ENCODE measurements at regions not wholly inside any gene's neighbourhood (a gene's known extent, or its start where the extent isn't known, plus 50 kb on each side); places are given as distances from the start of the nearest gene placed in this dataset.

- DNase-seq (ENCODE audit: low spot score) = no peak
Measured at GRCh38 chr7:22911889-22912288, 89.2 kb upstream of the TOMM7 start.

DNA sequence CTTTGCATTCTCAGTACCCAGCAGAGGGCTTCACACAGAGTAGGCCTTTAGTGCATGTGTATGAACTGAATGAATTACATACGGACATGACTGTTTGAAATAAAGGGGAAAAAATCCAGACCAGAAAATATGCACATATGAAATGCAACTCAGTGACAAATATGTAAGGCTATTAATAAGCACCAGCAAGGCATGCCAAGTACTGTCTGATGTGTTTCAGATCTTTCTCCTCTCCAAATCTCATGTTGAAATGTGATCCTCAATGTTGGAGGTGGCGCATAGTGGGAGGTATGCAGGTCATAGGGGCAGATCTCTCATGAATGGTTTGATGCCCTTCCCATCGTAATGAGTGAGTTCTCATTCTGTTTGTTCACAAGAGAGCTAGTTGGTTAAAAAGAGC, 87.3 kb upstream of the TOMM7 start:
- DNase-seq (ENCODE audit: low spot score) = no peak

DNA sequence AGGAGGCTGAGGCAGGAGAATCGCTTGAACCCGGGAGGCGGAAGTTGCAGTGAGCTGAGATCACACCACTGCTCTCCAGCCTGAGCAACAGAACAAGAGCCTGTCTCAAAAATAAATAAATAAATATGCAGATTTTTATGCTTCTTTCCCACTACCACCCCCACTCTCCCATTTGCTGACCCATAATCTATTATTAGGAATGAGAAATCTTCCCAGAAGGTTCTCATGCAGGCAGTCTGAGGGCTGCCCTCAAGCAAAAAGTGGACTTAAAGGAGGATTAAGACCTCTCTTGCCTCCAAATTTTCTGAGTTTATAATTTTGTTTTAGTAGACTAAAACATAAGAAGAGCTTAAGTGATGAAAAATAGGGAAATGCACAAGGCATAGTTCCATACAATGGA, 85.2 kb upstream of the TOMM7 start:
- no peak for DNase-seq (ENCODE audit: low spot score)

GRCh38 chr7:22900784-22901183, 78.1 kb upstream of the TOMM7 start:
- no peak for DNase-seq (ENCODE audit: low spot score)

- DNase-seq (ENCODE audit: low spot score) = no peak
Measured at GRCh38 chr7:22900101-22900500, 77.5 kb upstream of the TOMM7 start.

DNA sequence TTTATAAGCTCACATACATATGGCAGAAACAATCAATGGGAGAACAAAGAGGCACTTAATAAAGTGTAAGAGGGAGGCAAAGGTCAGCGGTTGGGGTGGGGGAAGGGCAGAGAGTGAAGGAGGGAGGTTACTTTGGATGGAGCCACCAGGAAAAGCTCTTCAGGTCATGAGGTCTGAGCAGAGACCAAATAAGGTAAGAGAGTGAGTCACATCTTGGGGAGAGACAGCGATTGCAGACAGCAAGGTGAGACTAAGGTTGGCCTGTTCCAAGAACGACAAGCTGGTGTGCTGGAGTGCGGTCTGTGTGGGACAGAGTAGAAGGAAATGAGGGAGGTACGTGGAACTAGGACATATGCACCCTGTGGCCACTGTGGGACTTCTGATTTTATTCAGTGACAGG, 74.3 kb upstream of the TOMM7 start:
- DNase-seq (ENCODE audit: low spot score) = no peak

GRCh38 chr7:22895828-22896165, 73.1 kb upstream of the TOMM7 start:
- DNase-seq (ENCODE audit: low spot score) = no peak

GRCh38 chr7:22895140-22895827, 72.6 kb upstream of the TOMM7 start:
- DNase-seq (ENCODE audit: low spot score) = no peak

DNA sequence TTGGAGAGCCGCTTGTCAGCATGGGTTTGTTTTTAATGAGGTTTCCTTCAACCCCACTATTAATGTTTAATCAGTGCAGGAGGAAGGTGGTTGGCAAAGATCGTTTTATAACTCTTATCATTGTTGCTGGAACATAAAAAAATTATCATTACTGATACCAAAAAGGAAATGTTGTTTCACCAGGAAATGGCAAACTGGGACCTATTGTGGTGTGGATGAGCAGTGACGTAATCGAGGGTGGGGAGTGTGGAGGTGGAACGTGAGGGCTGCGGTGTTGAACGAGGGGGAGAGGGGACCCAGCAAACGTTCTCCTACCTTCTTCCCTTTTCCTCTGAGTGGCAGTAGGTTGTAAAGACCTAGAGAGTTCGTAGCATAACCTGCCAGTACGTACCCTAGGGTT, 71.9 kb upstream of the TOMM7 start:
- DNase-seq (ENCODE audit: low spot score) = no peak

DNA sequence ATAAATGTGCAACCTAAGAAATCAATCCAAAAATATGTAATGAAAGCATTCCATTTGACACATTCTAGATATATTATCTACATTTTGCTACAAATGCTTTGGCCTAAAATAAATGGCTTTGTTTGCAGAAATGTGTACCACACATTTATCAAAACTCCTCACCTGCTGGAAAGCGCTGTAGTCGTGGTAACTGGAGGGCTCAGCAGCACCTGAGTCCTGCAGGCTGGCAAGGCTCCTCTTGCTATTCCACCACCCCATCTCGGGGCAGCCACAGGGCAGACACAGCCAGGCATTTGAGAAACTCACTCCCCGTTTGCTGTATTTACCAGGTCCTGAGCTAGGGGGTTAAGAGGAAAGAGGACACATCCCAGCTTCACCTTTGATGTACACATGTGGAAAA, 68.1 kb upstream of the TOMM7 start:
- DNase-seq (ENCODE audit: low spot score) = no peak

DNA sequence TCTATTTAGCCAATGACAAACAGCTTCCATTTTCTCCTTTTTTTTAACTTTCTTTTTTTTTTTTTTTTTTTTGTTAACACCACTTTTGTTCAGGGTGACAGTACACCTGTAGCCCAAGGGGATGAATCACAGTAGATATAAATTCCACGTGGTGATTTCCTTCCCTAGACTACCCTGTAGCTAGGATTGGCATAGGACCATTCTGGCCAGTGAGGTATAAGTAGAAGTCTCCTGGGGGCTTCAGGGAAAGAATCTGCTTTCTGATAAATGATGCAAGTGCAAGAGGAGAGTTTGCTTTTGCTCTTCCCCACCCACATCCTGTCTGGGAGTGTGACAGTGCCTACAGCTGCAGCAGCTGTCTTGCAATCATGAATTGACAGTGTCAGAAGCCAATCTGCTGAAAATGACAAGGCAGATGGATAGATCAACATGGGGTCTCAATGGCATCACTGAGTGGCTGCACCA, 63.2 kb upstream of the TOMM7 start:
- DNase-seq (ENCODE audit: low spot score) = peak; percentile 36

DNA sequence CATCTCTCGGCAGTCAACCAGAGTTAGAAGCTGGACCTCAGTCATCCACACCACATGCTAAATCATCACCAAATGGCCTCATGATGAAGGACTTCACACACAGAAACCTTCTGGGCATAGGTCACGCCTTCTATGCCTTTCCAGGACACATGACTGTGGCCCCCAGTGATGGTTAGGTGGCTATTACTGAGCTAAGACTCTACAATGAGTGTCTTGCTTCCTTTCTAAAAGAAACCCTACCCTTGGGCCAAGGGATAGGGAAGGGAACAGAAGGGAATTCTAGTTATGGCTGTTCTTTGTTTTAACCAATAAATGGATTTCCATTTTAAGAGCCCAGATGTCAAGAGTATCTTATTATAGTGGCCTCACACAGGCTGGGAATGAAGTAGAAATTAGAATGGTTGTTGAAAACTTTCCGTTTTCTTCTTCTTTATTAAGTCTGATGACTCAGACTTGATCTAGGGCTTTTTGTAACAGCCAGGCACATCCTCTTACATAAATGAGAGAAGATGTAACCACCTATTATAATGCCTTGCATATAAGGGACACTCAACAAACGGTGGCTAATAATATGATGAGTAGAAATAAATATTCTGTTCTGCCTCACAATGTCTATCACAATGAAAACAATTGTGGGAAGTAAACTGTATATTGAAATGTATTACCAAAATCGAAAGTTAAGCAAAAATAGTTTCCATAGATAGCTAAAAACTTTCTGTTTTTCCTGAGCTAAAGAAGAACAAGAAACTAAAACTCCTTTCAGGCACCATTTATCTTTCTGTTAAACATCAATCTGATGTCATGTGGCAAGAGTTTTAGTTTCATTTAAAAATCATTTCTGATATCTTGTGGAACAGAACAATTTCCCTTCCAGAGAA, 62.5 kb upstream of the TOMM7 start:
- no peak for DNase-seq (ENCODE audit: low spot score)

DNA sequence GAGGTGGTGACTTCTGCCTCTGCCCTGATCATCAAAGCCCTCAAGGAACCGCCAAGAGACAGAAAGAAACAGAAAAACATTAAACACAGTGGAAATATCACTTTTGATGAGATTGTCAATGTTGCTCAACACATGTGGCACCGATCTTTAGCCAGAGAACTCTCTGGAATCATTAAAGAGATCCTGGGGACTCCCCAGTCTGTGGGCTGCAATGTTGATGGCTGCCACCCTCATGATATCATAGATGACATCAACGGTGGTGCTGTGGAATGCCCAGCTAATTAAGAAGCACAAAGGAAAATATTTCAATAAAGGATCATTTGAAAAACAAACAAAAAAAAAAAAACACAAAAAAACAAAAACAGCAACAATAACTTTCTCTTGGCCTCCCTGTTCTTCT, 59.5 kb upstream of the TOMM7 start:
- no peak for DNase-seq (ENCODE audit: low spot score)

DNA sequence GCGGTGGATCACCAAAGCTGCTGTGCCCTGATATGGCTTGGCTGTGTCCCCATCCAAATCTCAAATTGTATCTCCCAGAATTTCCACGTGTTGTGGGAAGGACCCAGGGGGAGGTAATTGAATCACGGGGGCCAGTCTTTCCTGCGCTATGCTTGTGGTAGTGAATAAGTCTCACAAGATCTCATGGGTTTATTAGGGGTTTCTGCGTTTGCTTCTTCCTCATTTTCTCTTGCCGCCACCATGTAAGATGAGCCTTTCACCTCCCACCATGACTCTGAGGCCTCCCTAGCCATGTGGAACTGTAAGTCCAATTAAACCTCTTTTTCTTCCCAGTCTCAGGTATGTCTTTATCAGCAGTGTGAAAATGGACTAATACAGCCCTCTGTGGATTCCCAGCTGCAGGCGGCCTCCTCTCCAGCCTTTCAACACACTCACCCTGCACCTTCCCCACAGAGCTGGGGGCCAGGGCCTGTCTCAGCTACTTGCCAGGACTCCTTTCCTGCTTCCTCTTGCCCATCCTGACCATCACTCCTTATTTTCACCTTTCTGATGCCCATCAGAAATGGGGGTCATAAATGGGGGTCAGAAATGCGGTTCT, 57.2 kb upstream of the TOMM7 start:
- no peak for DNase-seq (ENCODE audit: low spot score)

DNA sequence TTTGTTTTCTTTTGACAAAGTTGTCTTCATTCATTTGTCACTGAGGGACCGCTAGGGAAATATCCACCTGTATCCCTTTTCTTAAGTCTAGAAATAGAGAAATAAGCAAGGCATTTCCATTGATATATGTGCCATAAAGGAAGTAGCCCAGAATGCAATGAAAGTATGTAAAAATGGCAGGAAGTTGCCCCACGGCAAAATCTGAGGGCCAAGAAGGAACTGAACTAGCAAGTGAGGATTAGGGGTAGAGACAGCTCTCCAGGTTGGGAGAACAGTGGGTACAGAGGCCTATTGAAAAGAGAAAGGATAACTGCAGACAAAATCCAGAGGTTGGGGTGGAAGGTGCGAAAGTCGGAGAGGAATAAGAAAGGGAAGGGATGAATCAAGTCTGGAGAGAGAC, 56.6 kb upstream of the TOMM7 start:
- no peak for DNase-seq (ENCODE audit: low spot score)

DNA sequence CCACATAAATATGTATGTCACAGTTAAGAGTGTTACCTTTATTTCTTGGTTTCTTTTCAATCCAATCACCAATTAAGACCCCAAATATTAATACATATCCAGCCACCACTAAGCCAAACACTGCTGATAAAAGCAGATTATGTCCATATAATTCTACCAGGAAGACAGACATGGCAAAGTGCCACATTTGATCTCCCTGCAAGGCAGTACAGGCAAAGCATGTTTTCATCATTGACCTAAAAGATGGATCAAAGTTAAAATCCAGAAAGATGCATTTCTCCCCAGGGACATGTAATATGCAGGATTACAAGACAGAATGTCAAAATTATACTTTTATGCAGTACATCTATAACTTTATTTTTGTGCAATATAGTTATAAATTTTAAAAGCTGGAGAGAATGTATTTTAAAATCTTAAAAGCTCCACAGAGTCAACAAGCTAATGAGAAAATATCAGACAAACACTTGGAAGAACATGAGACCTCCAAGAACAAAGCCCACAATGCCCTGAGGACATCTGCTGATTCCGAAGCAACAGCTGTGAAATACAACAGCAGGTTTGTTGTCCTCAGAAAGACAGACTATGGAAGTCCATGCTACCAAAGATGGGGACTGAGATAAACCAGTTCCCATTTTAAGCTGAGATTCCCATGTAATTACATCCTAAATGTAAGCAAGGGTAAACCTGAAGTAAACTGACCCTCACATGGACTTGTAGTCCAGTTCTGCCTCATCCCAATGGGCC, 54.5 kb upstream of the TOMM7 start:
- no peak for DNase-seq (ENCODE audit: low spot score)

DNA sequence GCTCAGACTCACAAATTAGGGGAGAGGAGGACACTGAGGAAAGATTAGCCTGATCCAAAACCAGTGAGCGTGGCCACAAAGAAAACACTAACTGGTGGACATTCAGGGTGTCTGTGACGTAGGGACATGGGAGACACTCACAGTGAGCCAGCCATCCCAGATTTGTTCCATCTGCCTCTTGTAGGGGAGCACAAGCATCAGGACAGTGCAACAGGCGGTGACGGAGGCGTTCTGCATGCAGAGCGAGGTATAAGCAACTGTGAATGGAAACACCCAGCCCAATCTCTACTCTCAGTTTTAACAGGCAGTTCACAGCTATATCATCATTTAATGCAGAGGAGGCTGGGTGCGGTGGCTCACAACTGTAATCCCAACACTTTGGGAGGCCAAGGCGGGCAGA, 52.8 kb upstream of the TOMM7 start:
- no peak for DNase-seq (ENCODE audit: low spot score)

GRCh38 chr7:22874904-22875303, 52.3 kb upstream of the TOMM7 start:
- no peak for DNase-seq (ENCODE audit: low spot score)

Data from germinal center (tissue), 1 donor.